ENCODE measurements at regions not wholly inside any gene's neighbourhood (a gene's known extent, or its start where the extent isn't known, plus 50 kb on each side); places are given as distances from the start of the nearest gene placed in this dataset.

DNA sequence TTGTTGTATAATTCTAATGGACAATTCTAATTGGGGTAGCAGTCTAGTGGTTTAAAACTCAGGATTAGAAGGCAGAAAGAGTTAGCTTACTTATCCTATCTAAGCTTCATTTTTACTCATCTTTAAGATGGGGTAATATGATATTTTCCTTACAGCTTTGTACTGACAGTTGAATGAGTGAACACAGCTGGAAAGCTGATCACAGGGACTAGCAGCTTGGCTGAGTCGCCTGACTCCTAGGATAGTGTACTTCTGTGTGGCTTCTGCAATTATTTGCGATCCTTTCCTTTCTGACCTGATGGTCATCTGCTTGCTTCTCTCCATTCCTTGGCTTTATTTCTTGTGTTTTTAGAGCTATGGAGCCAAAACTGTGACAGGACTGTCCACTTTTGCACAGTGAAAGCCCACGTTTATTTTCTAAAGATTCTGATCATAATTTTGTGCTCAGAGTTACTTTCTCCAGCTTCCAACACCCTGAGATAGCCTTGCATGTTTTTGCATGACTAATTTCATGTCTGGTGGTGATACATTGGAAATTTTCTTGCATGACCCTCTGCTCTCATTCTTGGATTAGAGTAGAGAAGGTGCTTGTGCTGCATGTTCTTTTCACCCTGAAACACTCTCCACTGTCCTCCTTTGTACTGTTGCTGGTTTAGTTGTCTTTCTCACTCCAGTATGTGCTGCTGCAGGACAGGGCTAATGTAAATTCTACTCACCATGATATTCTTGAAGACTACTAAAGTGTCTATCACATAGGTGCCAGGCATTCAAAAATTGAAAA lies 377.0 kb upstream of the ATP2B1 start:
- DNase-seq (ENCODE audit: low spot score) = peak; percentile 47

DNA sequence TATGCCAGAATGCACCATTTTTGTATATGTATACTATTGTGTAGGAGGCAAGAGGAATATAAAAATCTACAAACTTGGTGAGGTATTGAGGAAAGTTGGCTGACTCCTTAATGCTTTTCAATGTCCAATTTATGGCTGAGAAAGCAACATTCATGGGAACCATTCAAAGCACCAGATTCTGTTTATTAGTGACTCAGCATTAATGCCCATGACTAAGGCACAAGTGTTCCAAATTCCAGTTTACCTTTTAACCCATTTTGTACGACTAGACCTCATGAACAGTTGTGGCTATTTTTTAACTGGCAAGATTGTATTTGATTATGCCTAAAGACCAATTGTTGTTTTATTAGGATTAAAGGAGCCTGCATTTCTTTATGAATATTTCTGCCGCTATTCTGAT lies 375.4 kb upstream of the ATP2B1 start:
- DNase-seq (ENCODE audit: low spot score) = no peak

DNA sequence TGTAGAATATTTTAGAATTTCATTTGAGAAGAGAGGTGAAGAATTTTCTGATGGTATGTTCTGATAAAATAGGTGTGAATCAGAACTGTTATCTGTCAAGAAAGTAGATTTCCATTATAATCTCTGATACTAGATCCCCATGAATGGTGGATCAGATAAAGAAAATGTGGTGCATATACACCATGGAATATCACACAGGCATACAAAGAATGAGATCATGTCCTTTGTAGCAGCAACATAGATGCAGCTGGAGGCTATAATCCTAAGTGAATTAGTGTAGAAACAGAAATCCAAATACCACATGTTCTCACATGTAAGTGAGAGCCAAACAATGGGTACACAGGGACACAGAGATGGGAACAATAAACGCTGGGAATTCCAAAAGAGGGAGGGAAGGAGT lies 372.0 kb upstream of the ATP2B1 start:
- no peak for DNase-seq (ENCODE audit: low spot score)

GRCh38 chr12:90079529-90080210 lies 371.0 kb upstream of the ATP2B1 start:
- no peak for DNase-seq (ENCODE audit: low spot score)

DNA sequence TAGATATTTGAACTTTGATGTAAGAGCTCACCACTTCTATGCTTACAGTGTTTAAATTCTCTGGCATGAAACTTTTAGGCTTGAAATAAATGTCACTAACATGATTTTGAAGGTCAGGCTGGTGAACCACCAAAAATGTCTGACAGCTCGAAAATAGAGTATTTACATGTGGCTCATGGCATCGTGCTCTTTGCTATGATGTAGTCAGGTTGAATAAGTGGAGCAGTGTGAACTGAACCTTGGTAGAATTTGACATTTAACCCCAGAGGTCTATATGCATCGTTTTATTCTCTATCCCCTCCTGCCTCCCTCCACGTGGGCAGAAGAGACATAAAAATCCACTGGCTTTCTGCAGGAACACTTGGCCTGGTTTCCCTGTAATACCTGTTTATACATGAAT lies 369.7 kb upstream of the ATP2B1 start:
- no peak for DNase-seq (ENCODE audit: low spot score)

DNA sequence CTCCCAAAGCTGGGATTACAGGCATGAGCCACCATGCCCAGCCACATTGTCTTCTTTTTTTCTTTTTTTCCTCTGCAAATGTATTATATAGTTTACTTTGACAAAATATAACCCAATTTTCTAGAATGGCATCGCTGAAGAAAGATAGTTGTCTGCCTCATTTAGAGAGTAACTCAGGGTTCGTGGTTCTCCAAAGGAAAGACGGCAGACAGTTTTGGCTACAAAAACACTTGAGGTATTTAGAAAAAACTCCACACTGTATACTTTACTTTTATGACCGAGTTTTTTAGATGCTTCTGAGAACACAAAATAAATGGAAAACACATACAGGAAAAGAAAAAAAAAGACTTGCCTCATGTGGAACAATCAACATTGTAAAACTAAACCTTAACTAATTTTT lies 369.1 kb upstream of the ATP2B1 start:
- DNase-seq (ENCODE audit: low spot score) = no peak

- DNase-seq (ENCODE audit: low spot score) = no peak
Measured at GRCh38 chr12:90076851-90077319, 368.2 kb upstream of the ATP2B1 start.

- no peak for DNase-seq (ENCODE audit: low spot score)
Measured at GRCh38 chr12:90075685-90076084, 367.0 kb upstream of the ATP2B1 start.

GRCh38 chr12:90074086-90074485 lies 365.4 kb upstream of the ATP2B1 start:
- DNase-seq (ENCODE audit: low spot score) = no peak

DNA sequence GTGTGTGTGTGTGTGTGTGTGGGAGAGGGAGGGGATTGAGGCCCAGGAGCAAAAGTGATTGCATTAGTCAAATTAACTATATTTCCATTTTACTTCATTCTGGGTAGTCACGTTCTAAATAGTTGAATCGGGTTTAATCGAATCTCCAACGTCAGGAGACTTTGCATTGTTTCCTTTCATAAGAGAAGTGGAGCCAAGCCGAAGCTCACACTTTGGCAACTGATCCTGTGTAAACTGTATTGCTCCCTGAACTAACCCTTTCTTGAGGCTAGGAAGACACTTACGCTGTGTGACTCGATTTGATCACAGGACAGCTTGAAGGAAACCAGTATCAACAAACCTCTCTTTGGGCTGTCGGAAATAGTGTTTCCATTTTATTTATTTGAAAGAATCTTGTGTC lies 363.4 kb upstream of the ATP2B1 start:
- DNase-seq (ENCODE audit: low spot score) = no peak

GRCh38 chr12:90069711-90070110 lies 361.1 kb upstream of the ATP2B1 start:
- DNase-seq (ENCODE audit: low spot score) = no peak

DNA sequence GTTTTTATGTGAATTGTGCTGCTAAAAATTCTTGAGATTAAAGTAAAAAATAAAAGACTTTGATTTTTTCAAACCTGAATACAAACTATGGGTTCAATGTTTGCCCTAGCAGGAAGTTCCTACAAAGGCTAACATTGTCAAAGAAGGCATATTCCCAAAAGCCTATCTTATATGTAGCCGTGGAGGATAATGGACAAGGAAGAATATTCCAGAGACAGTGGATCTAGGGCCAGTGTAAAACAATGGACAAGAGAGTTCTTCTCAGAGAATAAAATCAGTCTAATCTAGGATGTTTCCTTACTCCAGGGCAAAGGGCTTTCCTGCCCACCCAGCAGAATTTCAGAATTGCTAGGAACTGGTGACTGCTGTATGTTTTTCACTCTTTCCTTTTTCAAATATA lies 359.2 kb upstream of the ATP2B1 start:
- DNase-seq (ENCODE audit: low spot score) = no peak

DNA sequence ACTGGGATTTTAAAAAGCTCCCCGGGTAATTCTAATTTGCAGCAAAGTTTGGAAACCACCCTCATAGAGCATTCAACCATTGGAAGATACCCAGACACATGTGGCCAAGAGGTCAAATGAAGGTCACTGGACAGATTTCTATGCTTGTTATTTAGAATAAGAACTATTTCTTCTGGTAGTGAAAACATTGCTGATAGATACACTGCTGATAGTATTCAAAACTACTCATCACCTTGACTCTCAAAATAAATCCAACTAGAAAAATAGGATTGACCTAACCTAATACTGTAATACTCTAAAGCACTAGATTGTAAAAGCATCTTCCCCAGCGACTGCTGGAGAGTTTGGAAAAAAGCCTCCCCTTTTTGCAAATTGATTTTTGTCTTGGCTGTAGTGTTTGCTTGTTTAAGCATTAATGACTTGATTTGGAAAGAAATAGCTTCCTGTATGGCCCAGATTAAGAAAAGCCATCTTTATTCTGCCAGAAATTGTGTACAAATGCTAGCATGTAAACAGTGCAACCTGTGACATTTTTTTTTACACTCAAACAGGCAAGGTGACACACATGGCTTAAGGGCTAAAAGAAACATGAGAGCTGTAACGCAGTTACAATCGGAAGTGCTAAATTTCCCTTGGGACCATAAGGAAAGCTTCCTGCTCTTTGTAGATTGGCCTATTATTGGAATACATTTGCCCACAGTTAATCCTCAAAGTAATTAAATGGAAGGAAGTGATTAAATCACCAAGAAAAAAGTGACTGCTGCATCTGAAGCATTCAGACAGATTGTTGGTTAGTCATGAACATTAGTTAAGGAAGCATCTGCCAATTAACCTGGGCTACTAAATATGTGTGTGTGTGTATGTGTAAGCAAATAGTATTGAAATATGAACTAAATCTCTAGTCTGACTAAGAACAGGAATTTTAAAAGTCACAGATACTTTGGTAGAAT lies 356.5 kb upstream of the ATP2B1 start:
- peak; percentile 42 for DNase-seq (ENCODE audit: low spot score)

DNA sequence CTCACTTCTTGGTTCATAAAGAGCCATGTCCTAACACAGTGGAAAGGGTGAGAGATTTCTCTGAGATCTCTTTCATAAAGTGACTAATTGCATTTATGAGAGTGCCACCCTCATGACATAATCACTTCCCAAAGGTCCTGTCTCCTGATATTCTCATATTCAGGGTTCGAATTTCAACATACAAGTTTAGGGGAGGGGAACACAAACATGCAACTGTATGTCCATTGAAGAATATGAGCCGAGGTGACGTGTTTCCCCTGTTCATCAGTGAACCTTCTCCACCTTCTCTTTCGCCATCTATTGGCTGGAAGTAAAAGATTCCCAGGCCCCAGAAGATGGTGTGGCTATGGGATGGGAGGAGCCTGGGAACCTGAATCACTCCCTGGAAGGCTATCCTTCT lies 354.2 kb upstream of the ATP2B1 start:
- DNase-seq (ENCODE audit: low spot score) = no peak

DNA sequence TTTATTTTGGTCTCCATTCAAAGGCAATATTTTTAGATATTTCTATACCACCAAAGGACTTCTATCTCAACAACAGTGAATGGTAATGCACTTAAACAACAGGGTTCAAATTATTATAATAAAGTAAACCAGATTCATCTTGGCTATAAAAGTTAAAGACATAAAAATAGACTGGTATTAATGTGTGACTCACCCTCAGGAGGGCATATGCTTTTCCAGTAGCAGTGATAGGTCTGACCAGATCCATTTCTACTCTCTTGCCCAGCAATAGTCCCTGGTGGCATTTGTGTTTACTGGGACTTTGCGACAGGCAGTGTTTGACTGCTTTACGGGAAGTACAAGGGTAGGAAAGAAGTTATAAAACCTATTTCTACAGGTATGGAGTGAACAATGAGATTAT lies 353.2 kb upstream of the ATP2B1 start:
- DNase-seq (ENCODE audit: low spot score) = no peak

- DNase-seq (ENCODE audit: low spot score) = peak; percentile 20
Measured at GRCh38 chr12:90060031-90060430, 351.4 kb upstream of the ATP2B1 start.

DNA sequence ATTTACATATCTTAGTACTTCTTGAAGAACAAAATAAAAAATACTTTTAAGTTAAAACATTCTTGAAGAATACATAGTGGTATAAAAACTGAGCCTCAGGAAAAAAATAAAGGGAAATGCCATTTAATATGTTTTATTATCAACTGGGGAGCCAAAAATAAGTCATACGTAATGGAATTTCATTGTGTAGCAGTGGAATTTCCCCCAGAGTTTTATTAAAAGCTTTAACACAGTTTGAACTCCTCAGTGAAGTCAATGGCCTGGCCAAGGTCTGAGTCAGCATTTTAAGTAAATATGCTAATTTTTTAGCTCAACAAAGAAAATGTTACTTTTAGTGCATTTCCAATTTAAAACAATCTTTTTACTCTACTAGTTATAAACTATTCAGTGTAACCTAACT lies 350.1 kb upstream of the ATP2B1 start:
- no peak for DNase-seq (ENCODE audit: low spot score)

- no peak for DNase-seq (ENCODE audit: low spot score)
Measured at GRCh38 chr12:90055071-90055470, 346.4 kb upstream of the ATP2B1 start.

DNA sequence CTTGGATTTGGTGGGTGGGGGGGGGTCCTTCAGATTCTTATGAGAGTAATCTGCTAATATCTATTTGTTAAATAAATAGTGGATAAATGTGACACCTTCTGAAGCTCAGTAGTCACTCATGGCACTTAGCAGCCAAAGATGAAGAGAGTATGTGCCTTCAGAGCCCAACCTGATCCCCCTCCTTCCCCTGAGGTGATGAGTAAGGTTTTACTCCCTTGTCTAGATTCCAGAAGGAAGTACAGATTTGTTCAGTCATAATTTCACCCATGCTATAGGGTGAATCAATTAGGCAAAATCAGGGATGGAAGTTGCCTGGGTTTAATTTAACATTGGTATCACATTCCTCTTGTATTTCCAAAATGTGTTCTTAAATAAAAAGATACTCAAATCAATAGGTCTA lies 340.3 kb upstream of the ATP2B1 start:
- no peak for DNase-seq (ENCODE audit: low spot score)

GRCh38 chr12:90045559-90045958 lies 336.9 kb upstream of the ATP2B1 start:
- DNase-seq (ENCODE audit: low spot score) = no peak

- no peak for DNase-seq (ENCODE audit: low spot score)
Measured at GRCh38 chr12:90044069-90044468, 335.4 kb upstream of the ATP2B1 start.
